ENCODE measurements at regions not wholly inside any gene's neighbourhood (a gene's known extent, or its start where the extent isn't known, plus 50 kb on each side); places are given as distances from the start of the nearest gene placed in this dataset.
A peak's percentile ranks its signal among the peaks of the same experiment; 100 is the strongest.
"Not testable (repeated sequence)": the region's sequence is repeated elsewhere in the genome, so short reads cannot be mapped to it uniquely, and the experiment has no call there.

GRCh38 chr6:167662075-167662880, 164.4 kb upstream of the AFDN start:
- no peak for DNase-seq

GRCh38 chr6:167662881-167663205, 163.9 kb upstream of the AFDN start:
- no peak for DNase-seq

- no peak for DNase-seq
Observed at GRCh38 chr6:167663316-167663715, 163.4 kb upstream of the AFDN start.

- no peak for DNase-seq
Observed at GRCh38 chr6:167663784-167664443, 162.8 kb upstream of the AFDN start.

- peak in 1 of 2 donors; percentile 15 for DNase-seq
Observed at GRCh38 chr6:167664678-167665660, 161.7 kb upstream of the AFDN start.

- DNase-seq = no peak
Observed at GRCh38 chr6:167665698-167666330, 160.9 kb upstream of the AFDN start.

- DNase-seq = no peak
Observed at GRCh38 chr6:167666571-167667203, 160.0 kb upstream of the AFDN start.

GRCh38 chr6:167667204-167668018, 159.3 kb upstream of the AFDN start:
- DNase-seq = no peak

- peak in 1 of 2 donors; percentile 16 for DNase-seq
Observed at GRCh38 chr6:167668019-167668753, 158.5 kb upstream of the AFDN start.

GRCh38 chr6:167668754-167669552, 157.8 kb upstream of the AFDN start:
- DNase-seq = no peak

GRCh38 chr6:167669553-167669849, 157.2 kb upstream of the AFDN start:
- DNase-seq = no peak

GRCh38 chr6:167669870-167670802, 156.6 kb upstream of the AFDN start:
- no peak for DNase-seq

- no peak for DNase-seq
Observed at GRCh38 chr6:167670938-167671338, 155.8 kb upstream of the AFDN start.

- DNase-seq = not testable (repeated sequence)
Observed at GRCh38 chr6:167671379-167671976, 155.2 kb upstream of the AFDN start.

GRCh38 chr6:167671977-167672687, 154.6 kb upstream of the AFDN start:
- DNase-seq = no peak

GRCh38 chr6:167672738-167673137, 154.0 kb upstream of the AFDN start:
- DNase-seq = no peak

GRCh38 chr6:167673946-167674345, 152.8 kb upstream of the AFDN start:
- DNase-seq = no peak

GRCh38 chr6:167674486-167674885, 152.2 kb upstream of the AFDN start:
- DNase-seq = no peak
